ENCODE measurements at regions not wholly inside any gene's neighbourhood (a gene's known extent, or its start where the extent isn't known, plus 50 kb on each side); places are given as distances from the start of the nearest gene placed in this dataset.

DNA sequence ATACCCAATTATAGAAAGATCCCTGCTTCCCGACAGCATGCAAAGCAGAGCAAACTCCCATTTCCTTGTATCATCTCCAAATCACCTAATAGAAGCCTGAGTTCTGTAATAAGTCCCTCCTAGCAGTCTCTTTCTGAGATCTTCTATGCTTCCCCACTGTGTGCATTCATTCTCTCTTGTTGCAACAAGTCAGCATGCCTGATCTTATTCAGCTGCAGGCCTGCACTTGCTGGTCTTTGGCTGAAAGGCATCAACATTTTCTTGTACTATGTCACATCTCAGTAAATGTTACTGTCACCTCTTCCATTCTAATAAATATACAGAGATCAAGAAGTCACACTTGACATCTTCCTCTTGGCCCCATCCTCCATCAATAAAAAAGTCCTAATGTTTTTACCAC is 449.9 kb upstream of the MEX3C start:
- no peak for TF ChIP-seq POLR2A (IDR thresholded peaks at IDR 0.05)
- TF ChIP-seq CTCF (IDR thresholded peaks at IDR 0.05) = no peak
- no peak for TF ChIP-seq POLR2AphosphoS5 (IDR thresholded peaks at IDR 0.05; ENCODE audit: insufficient read depth in 1 of 2, low read depth in 1 of 2)

All from vagina (tissue), 2 donors.